ENCODE measurements at regions not wholly inside any gene's neighbourhood (a gene's known extent, or its start where the extent isn't known, plus 50 kb on each side); places are given as distances from the start of the nearest gene placed in this dataset.

DNA sequence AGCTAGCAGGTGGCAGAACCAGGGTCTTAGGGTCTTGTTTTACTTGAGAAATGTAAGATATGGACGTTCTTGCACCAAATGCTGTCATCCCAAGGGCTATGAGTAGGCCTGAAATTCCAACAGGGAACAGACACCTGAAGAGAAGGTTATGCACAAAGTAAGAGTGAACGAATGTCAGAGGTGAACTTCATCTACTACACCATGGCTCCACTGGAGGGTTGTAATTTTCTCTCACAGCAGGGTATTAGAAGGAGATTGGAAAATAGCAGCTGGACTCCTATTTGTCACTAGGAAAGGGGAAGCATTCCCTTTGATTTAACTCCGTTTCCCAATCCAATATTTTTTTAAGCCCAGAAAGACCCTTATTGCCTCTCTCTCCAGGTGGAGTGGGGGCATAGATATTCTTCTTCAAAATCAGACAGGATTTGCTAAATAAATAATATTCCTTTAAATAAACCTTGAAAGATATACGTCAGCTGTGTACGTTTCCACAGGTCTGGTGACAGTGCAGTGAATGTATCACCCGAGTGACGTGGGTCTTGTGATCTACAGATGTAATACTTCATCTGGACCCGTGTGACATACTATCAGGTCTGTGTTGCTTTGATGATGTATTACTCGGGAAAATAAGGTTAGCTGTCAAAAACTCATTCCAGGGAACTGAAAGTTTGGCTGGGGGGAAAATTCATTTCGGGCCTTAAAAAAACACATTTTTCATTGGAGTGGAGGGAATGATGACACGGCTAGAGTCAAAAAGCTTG lies 302.6 kb downstream of the CHL1 start:
- Histone ChIP-seq H3K4me1 (no peaks in the 10 kb centered on the region), H3K27me3 (no peaks in the 10 kb centered on the region), H3K9me3 (no peaks in the 10 kb centered on the region), H3K27ac (no peak overlapping the region), H3K4me3 (no peak overlapping the region), H3K36me3 (no peaks in the 10 kb centered on the region)
- no peak for DNase-seq
- WGBS, 5 donors: 69 to 77% (median 75%) methylated on average over 11 of the region's 11 CpGs
- intact Hi-C loops (cut with DNase I; ENCODE audit: low total_unique reads): no loop called here
- TF ChIP-seq POLR2AphosphoS5 (IDR thresholded peaks at IDR 0.05): no peak
- TF ChIP-seq EP300 (IDR thresholded peaks at IDR 0.05): no peak
- TF ChIP-seq, protein P1, sequence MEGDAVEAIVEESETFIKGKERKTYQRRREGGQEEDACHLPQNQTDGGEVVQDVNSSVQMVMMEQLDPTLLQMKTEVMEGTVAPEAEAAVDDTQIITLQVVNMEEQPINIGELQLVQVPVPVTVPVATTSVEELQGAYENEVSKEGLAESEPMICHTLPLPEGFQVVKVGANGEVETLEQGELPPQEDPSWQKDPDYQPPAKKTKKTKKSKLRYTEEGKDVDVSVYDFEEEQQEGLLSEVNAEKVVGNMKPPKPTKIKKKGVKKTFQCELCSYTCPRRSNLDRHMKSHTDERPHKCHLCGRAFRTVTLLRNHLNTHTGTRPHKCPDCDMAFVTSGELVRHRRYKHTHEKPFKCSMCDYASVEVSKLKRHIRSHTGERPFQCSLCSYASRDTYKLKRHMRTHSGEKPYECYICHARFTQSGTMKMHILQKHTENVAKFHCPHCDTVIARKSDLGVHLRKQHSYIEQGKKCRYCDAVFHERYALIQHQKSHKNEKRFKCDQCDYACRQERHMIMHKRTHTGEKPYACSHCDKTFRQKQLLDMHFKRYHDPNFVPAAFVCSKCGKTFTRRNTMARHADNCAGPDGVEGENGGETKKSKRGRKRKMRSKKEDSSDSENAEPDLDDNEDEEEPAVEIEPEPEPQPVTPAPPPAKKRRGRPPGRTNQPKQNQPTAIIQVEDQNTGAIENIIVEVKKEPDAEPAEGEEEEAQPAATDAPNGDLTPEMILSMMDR (IDR thresholded peaks at IDR 0.05): no peak
- TF ChIP-seq POLR2A (IDR thresholded peaks at IDR 0.05): no peak

DNA sequence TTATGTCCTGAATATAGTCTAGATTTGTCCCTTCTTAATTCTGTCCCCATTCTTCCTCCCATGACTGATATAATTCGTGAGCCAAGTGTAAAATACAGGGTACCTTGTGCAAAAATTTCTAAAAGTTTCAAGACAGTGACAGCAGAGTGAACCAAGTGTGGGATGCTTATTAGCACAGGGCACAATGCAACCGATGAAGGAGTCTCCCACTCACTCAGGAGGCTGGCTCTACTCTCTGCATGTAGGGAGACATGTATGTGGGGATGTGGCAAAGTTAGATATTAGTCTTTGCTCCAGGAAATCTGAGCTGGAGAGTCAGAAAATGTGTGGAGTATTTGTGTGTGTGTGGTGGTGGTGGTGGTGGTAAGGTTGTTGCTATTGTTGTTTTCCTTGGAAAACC lies 305.9 kb downstream of the CHL1 start:
- 51 to 65% (median 55%) methylated on average over 2 of the region's 2 CpGs for WGBS, 5 donors

DNA sequence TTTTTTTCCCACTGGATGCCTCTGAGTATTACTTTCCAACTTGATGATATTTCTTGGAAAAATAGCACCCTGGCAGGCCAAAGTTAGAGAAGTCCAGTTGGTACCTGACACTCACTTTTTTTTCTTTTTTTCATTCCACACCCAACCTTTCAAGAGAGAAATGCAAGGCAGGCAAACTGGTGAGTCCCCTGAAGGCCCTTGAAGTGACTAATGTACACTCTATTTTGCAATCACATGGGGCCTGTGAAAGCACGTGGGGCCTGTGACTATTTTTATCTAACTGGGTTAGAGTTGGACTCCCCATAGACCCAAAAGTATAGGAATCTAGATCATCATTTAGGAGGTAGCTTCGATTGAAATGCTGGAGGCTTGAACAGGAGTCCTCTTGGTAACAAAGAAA lies 316.7 kb downstream of the CHL1 start:
- no peaks in the 10 kb centered on the region for H3K4me1 ChIP-seq
- DNase-seq: no peak
- H3K9me3 ChIP-seq: peaks cover 0 to 11% (median 4%) of the 10 kb centered on the region in 4 donors
- no peaks in the 10 kb centered on the region for H3K27me3 ChIP-seq
- intact Hi-C loops (cut with DNase I; ENCODE audit: low total_unique reads): no loop called here
- H3K4me3 ChIP-seq: no peak overlapping the region
- no peaks in the 10 kb centered on the region for H3K36me3 ChIP-seq
- no peak overlapping the region for H3K27ac ChIP-seq
- WGBS, 5 donors: 31 to 45% (median 36%) methylated on average over 2 of the region's 2 CpGs
- TF ChIP-seq POLR2AphosphoS5 (IDR thresholded peaks at IDR 0.05) (no peak), EP300 (IDR thresholded peaks at IDR 0.05) (no peak)
- TF ChIP-seq, protein P1 (IDR thresholded peaks at IDR 0.05): no peak

More for the DNA sequence above, 305.9 kb downstream of the CHL1 start:
- Histone ChIP-seq H3K9me3 (peaks cover 0 to 15% (median 3%) of the 10 kb centered on the region in 4 donors), H3K4me1 (no peaks in the 10 kb centered on the region), H3K27ac (no peak overlapping the region), H3K36me3 (no peaks in the 10 kb centered on the region), H3K4me3 (no peak overlapping the region), H3K27me3 (no peaks in the 10 kb centered on the region)
- DNase-seq: no peak
- intact Hi-C loops (cut with DNase I; ENCODE audit: low total_unique reads): no loop called here
- TF ChIP-seq EP300 (IDR thresholded peaks at IDR 0.05) (no peak), POLR2A (IDR thresholded peaks at IDR 0.05) (no peak), POLR2AphosphoS5 (IDR thresholded peaks at IDR 0.05) (no peak)
- TF ChIP-seq, protein P1 (IDR thresholded peaks at IDR 0.05): no peak

DNA sequence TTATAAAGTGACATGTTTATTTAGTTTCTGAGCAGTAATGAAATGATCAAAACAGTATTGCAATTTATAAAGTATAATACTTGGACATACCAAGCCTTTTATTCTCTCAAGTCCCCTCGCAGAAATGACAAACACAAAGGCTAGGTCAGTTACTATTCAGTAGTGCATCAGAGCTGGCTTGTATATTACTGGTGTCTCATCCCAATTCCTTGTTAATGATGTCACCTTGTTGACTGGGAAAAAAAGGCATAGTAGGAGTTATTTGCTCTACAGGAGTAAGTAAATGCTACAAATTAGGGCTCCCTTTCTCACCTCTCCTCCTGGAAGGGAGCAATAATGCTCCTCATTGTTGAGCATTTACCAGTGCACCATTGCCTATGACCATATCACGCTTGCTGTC lies 317.6 kb downstream of the CHL1 start:
- Histone ChIP-seq H3K9me3 (peaks cover 0 to 3% (median 1%) of the 10 kb centered on the region in 4 donors), H3K4me1 (no peaks in the 10 kb centered on the region), H3K27me3 (no peaks in the 10 kb centered on the region), H3K36me3 (no peaks in the 10 kb centered on the region), H3K4me3 (no peak overlapping the region), H3K27ac (no peak overlapping the region)
- DNase-seq: no peak
- intact Hi-C loops (cut with DNase I; ENCODE audit: low total_unique reads): no loop called here
- TF ChIP-seq, protein P1 (IDR thresholded peaks at IDR 0.05): no peak
- TF ChIP-seq POLR2A (IDR thresholded peaks at IDR 0.05) (no peak), POLR2AphosphoS5 (IDR thresholded peaks at IDR 0.05) (no peak), EP300 (IDR thresholded peaks at IDR 0.05) (no peak)
- 66 to 78% (median 69%) methylated on average over 2 of the region's 2 CpGs for WGBS, 5 donors
